ENCODE measurements at regions not wholly inside any gene's neighbourhood (a gene's known extent, or its start where the extent isn't known, plus 50 kb on each side); places are given as distances from the start of the nearest gene placed in this dataset.

DNA sequence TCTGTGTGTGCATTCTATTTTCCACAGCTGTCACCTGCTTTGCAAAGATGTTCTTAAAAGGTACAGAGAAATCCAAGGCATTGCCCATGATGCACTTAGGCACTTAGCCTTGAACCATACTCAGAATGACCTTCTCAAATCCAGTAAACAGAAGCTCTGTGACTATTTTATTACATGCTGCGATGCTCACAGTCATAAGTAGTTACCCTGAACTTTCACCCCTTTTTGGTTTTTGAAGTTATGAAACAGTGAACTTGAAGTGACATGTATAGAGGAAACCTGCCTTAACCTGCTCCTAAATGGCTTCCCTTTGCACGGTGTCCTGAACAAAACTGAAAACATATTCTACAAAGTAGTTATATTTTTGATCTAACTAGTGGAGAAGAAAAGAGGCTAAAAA, 100.4 kb downstream of the SLC10A2 start:
- Histone ChIP-seq H3K4me1 (no peaks in the 10 kb centered on the region), H3K9me3 (no peaks in the 10 kb centered on the region), H3K27me3 (no peaks in the 10 kb centered on the region), H3K4me3 (no peak overlapping the region), H3K36me3 (no peaks in the 10 kb centered on the region), H3K27ac (no peak overlapping the region)
- intact Hi-C loops (cut with DNase I) = no loop called here
- WGBS, 2 donors = 17 to 53% methylated on average over 2 of the region's 2 CpGs
- no peak for DNase-seq
- no peak for TF ChIP-seq POLR2AphosphoS5 (IDR thresholded peaks at IDR 0.05)
- no peak for TF ChIP-seq POLR2A (IDR thresholded peaks at IDR 0.05)
- no peak for TF ChIP-seq EP300 (IDR thresholded peaks at IDR 0.05)
- TF ChIP-seq, protein P1, sequence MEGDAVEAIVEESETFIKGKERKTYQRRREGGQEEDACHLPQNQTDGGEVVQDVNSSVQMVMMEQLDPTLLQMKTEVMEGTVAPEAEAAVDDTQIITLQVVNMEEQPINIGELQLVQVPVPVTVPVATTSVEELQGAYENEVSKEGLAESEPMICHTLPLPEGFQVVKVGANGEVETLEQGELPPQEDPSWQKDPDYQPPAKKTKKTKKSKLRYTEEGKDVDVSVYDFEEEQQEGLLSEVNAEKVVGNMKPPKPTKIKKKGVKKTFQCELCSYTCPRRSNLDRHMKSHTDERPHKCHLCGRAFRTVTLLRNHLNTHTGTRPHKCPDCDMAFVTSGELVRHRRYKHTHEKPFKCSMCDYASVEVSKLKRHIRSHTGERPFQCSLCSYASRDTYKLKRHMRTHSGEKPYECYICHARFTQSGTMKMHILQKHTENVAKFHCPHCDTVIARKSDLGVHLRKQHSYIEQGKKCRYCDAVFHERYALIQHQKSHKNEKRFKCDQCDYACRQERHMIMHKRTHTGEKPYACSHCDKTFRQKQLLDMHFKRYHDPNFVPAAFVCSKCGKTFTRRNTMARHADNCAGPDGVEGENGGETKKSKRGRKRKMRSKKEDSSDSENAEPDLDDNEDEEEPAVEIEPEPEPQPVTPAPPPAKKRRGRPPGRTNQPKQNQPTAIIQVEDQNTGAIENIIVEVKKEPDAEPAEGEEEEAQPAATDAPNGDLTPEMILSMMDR (IDR thresholded peaks at IDR 0.05) = no peak

DNA sequence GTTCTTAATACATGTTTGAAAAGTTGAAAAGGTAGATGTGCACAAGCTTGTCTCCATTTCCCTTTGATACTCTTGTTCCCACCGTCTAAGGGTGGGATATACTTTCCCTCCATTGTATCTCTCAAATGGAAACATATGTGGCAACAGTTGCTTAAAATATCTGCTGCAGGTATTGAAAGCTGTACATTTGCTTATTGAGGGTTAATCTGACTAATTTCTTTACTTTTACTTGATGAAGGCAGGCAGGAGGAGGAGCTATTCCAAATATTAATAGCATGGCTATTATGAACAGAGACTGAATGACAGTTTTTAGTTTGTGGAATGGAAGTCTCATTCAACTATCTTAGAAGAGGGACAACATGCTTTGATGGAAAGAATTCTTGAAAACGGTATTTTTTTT, 103.8 kb downstream of the SLC10A2 start:
- H3K36me3 ChIP-seq = no peaks in the 10 kb centered on the region
- H3K9me3 ChIP-seq = no peaks in the 10 kb centered on the region
- no peak for TF ChIP-seq POLR2A (IDR thresholded peaks at IDR 0.05)
- TF ChIP-seq EP300 (IDR thresholded peaks at IDR 0.05) = no peak
- TF ChIP-seq POLR2AphosphoS5 (IDR thresholded peaks at IDR 0.05) = no peak
- TF ChIP-seq, protein P1 (IDR thresholded peaks at IDR 0.05) = no peak
- no peaks in the 10 kb centered on the region for H3K4me1 ChIP-seq
- intact Hi-C loops (cut with DNase I) = no loop called here
- 81 to 87% methylated on average over 2 of the region's 2 CpGs for WGBS, 2 donors
- no peak overlapping the region for H3K27ac ChIP-seq
- no peaks in the 10 kb centered on the region for H3K27me3 ChIP-seq
- no peak for DNase-seq
- H3K4me3 ChIP-seq = no peak overlapping the region

DNA sequence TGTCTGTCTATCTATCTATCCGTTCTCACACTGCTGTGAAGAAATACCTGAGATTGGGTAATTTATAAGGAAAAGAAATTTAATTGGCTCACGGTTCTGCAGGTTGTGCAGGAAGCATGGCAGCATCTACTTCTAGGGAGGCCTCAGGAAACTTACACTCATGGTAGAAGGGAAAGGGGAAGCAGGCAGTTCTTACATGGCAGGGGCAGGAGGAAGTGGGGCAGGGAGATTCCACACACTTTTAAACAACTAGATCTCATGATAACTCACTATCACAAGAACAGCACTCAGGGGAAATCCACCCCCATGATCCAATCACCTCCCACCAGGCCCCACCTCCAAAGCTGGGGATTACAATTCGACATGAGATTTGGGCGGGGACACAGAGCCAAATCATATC, 105.3 kb downstream of the SLC10A2 start:
- H3K4me3 ChIP-seq = no peak overlapping the region
- 86 to 87% methylated on average over 4 of the region's 4 CpGs for WGBS, 2 donors
- H3K9me3 ChIP-seq = no peaks in the 10 kb centered on the region
- intact Hi-C loops (cut with DNase I) = no loop called here
- H3K27ac ChIP-seq = no peak overlapping the region
- no peaks in the 10 kb centered on the region for H3K27me3 ChIP-seq
- no peaks in the 10 kb centered on the region for H3K36me3 ChIP-seq
- no peak for TF ChIP-seq EP300 (IDR thresholded peaks at IDR 0.05)
- TF ChIP-seq POLR2A (IDR thresholded peaks at IDR 0.05) = no peak
- TF ChIP-seq POLR2AphosphoS5 (IDR thresholded peaks at IDR 0.05) = no peak
- TF ChIP-seq, protein P1 (IDR thresholded peaks at IDR 0.05) = no peak
- no peaks in the 10 kb centered on the region for H3K4me1 ChIP-seq
- DNase-seq = no peak

DNA sequence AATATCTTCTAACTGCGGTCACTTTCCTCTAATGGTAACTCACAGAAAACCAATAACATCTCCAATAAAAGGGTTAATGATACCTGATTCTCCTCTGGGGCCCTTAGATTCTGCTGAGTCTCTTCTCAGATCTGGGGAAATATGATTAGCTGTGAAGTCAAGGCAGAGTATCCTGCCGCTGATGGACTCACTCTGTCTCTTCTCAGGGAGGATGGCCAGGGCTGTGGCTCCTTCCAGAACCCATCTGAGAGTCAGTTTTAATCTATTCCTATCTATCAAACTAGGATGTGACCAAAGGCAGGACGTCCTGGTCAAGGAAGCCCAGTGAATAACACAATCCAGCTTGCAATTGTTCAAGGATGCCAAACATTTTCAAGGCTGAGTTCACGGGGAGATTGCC, 109.8 kb downstream of the SLC10A2 start:
- Histone ChIP-seq H3K4me3 (no peak overlapping the region), H3K9me3 (no peaks in the 10 kb centered on the region), H3K27ac (no peak overlapping the region), H3K4me1 (no peaks in the 10 kb centered on the region), H3K36me3 (no peaks in the 10 kb centered on the region), H3K27me3 (no peaks in the 10 kb centered on the region)
- no peak for DNase-seq
- intact Hi-C loops (cut with DNase I) = no loop called here
- 64 to 68% methylated on average over 4 of the region's 4 CpGs for WGBS, 2 donors
- TF ChIP-seq EP300 (IDR thresholded peaks at IDR 0.05) = no peak
- TF ChIP-seq, protein P1 (IDR thresholded peaks at IDR 0.05) = no peak
- TF ChIP-seq POLR2AphosphoS5 (IDR thresholded peaks at IDR 0.05) = no peak
- TF ChIP-seq POLR2A (IDR thresholded peaks at IDR 0.05) = no peak

DNA sequence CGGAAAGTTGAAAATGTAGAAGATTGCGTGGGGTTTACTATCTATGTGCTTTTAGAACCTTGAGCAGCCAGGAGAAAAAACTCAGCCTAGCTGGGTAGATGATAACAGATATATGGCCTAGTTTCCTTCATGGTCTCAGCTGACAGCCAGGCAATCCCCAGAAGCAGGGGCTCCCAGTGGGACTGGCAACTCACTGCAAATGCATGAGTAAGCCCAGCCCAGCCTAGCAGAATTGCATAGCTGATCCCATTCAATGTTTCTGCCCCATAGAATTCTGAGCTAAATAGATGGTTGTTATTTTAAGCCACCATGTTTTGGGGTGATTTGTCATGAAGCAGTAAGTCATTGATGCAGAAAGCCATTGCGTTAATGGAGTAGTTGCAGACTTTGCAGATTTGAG, 108.5 kb downstream of the ERCC5 start:
- intact Hi-C loops (cut with DNase I) = no loop called here
- H3K4me1 ChIP-seq = no peaks in the 10 kb centered on the region
- H3K27ac ChIP-seq = no peak overlapping the region
- H3K36me3 ChIP-seq = no peaks in the 10 kb centered on the region
- DNase-seq = no peak
- no peaks in the 10 kb centered on the region for H3K9me3 ChIP-seq
- TF ChIP-seq, protein P1 (IDR thresholded peaks at IDR 0.05) = no peak
- TF ChIP-seq POLR2A (IDR thresholded peaks at IDR 0.05) (no peak), EP300 (IDR thresholded peaks at IDR 0.05) (no peak)
- WGBS, 2 donors = 94 to 95% methylated on average over 3 of the region's 3 CpGs
- no peak overlapping the region for H3K4me3 ChIP-seq
- no peaks in the 10 kb centered on the region for H3K27me3 ChIP-seq
